ENCODE measurements at regions not wholly inside any gene's neighbourhood (a gene's known extent, or its start where the extent isn't known, plus 50 kb on each side); places are given as distances from the start of the nearest gene placed in this dataset.

- no peak for TF ChIP-seq CTCF (IDR thresholded peaks at IDR 0.05; ENCODE audit: low read depth, low read length, missing control alignments)
- Histone ChIP-seq H3K4me3 (ENCODE audit: low read depth, low read length) (no peak overlapping the region), H3K27ac (no peak overlapping the region), H3K27me3 (replicated peaks) (no peaks in the 10 kb centered on the region), H3K36me3 (replicated peaks) (no peaks in the 10 kb centered on the region)
- in situ Hi-C loops (cut with HindIII; ENCODE audit: low pct_ligation_motif_present, low sequenced_read_pairs), result no loop called here
- DNase-seq, result no peak
These were observed 114.3 kb upstream of the DAP start for GRCh38 chr5:10875201-10875768.

- no peak for TF ChIP-seq CTCF (IDR thresholded peaks at IDR 0.05; ENCODE audit: low read depth, low read length, missing control alignments)
- H3K36me3 ChIP-seq (replicated peaks), result no peaks in the 10 kb centered on the region
- in situ Hi-C loops (cut with HindIII; ENCODE audit: low pct_ligation_motif_present, low sequenced_read_pairs), result no loop called here
- DNase-seq, result no peak
- H3K4me3 ChIP-seq (ENCODE audit: low read depth, low read length), result no peak overlapping the region
- no peak overlapping the region for H3K27ac ChIP-seq
- no peaks in the 10 kb centered on the region for H3K27me3 ChIP-seq (replicated peaks)
These were observed 113.5 kb upstream of the DAP start for GRCh38 chr5:10874541-10874940.

GRCh38 chr5:10870791-10871190 is 109.8 kb upstream of the DAP start:
- no peak overlapping the region for H3K4me3 ChIP-seq (ENCODE audit: low read depth, low read length)
- no peak overlapping the region for H3K27ac ChIP-seq
- H3K27me3 ChIP-seq (replicated peaks), result no peaks in the 10 kb centered on the region
- TF ChIP-seq CTCF (IDR thresholded peaks at IDR 0.05; ENCODE audit: low read depth, low read length, missing control alignments), result no peak
- DNase-seq, result no peak
- H3K36me3 ChIP-seq (replicated peaks), result no peaks in the 10 kb centered on the region
- in situ Hi-C loops (cut with HindIII; ENCODE audit: low pct_ligation_motif_present, low sequenced_read_pairs), result no loop called here

- Histone ChIP-seq H3K4me3 (ENCODE audit: low read depth, low read length) (no peak overlapping the region), H3K27ac (no peak overlapping the region), H3K36me3 (replicated peaks) (no peaks in the 10 kb centered on the region), H3K27me3 (replicated peaks) (no peaks in the 10 kb centered on the region)
- no peak for TF ChIP-seq CTCF (IDR thresholded peaks at IDR 0.05; ENCODE audit: low read depth, low read length, missing control alignments)
- DNase-seq, result no peak
- in situ Hi-C loops (cut with HindIII; ENCODE audit: low pct_ligation_motif_present, low sequenced_read_pairs), result no loop called here
These were observed 107.9 kb upstream of the DAP start for GRCh38 chr5:10868956-10869355.

- Histone ChIP-seq H3K27ac (no peak overlapping the region), H3K27me3 (replicated peaks) (no peaks in the 10 kb centered on the region), H3K36me3 (replicated peaks) (no peaks in the 10 kb centered on the region), H3K4me3 (ENCODE audit: low read depth, low read length) (no peak overlapping the region)
- in situ Hi-C loops (cut with HindIII; ENCODE audit: low pct_ligation_motif_present, low sequenced_read_pairs), result no loop called here
- no peak for DNase-seq
- no peak for TF ChIP-seq CTCF (IDR thresholded peaks at IDR 0.05; ENCODE audit: low read depth, low read length, missing control alignments)
These were observed 106.6 kb upstream of the DAP start for GRCh38 chr5:10867389-10868303.

All from brain microvascular endothelial cell (primary cell).